ENCODE measurements at regions not wholly inside any gene's neighbourhood (a gene's known extent, or its start where the extent isn't known, plus 50 kb on each side); places are given as distances from the start of the nearest gene placed in this dataset.

DNA sequence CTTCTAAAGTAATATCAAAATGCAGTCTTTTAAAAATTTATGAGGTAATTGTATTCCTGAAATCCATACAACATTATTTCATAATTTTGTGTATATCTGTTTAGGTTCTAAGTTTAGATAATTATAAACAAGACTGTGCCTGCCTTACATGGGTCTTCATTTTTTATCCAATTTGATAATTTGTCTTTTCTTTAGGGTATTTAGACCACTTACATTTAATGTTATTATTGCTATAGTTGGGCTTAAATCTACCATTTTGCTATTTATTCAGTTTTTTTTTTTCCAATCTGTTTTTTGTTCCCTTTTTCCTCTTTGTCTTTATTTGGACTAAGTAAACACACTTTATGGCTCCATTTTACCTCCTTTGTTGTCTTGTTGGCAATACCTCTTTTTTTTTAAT, 312.5 kb upstream of the MEX3C start:
- Histone ChIP-seq H3K4me1 (no peaks in the 10 kb centered on the region), H3K4me3 (no peak overlapping the region), H3K36me3 (no peaks in the 10 kb centered on the region), H3K9me3 (no peaks in the 10 kb centered on the region), H3K27ac (no peak overlapping the region), H3K27me3 (no peaks in the 10 kb centered on the region)
- TF ChIP-seq, protein P1, sequence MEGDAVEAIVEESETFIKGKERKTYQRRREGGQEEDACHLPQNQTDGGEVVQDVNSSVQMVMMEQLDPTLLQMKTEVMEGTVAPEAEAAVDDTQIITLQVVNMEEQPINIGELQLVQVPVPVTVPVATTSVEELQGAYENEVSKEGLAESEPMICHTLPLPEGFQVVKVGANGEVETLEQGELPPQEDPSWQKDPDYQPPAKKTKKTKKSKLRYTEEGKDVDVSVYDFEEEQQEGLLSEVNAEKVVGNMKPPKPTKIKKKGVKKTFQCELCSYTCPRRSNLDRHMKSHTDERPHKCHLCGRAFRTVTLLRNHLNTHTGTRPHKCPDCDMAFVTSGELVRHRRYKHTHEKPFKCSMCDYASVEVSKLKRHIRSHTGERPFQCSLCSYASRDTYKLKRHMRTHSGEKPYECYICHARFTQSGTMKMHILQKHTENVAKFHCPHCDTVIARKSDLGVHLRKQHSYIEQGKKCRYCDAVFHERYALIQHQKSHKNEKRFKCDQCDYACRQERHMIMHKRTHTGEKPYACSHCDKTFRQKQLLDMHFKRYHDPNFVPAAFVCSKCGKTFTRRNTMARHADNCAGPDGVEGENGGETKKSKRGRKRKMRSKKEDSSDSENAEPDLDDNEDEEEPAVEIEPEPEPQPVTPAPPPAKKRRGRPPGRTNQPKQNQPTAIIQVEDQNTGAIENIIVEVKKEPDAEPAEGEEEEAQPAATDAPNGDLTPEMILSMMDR (IDR thresholded peaks at IDR 0.05), result no peak
- TF ChIP-seq POLR2AphosphoS5 (IDR thresholded peaks at IDR 0.05; ENCODE audit: insufficient read depth in 1 of 2, low read depth in 1 of 2) (no peak), POLR2A (IDR thresholded peaks at IDR 0.05) (no peak)
- DNase-seq (ENCODE audit: extremely low spot score in 2 of 2), result no peak
- intact Hi-C loops (cut with DNase I), result no loop called here

DNA sequence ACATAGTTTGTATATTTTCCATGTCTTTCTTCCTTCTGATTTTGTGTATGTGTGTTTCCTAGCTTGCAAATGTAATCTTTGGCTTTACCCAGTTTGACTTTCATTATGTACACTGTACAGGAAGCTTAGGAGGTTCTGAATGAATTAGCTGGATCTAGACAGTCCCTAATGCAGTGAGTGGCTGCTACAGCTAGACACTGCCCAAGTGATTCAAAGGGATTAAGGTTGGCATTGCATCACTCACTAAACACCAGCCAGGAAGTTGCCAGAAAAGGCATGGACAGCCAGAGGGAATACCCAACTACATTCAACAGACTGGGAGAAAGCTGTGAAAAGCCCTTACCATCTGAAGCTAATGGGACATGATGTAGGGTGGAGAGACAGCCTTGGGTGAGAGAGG, 316.0 kb upstream of the MEX3C start:
- intact Hi-C loops (cut with DNase I), result no loop called here
- no peak for DNase-seq (ENCODE audit: extremely low spot score in 2 of 2)
- TF ChIP-seq POLR2A (IDR thresholded peaks at IDR 0.05) (no peak), POLR2AphosphoS5 (IDR thresholded peaks at IDR 0.05; ENCODE audit: insufficient read depth in 1 of 2, low read depth in 1 of 2) (no peak)
- TF ChIP-seq, protein P1 (IDR thresholded peaks at IDR 0.05), result no peak
- no peak overlapping the region for H3K27ac ChIP-seq
- H3K4me3 ChIP-seq, result no peak overlapping the region
- no peaks in the 10 kb centered on the region for H3K27me3 ChIP-seq
- H3K4me1 ChIP-seq, result no peaks in the 10 kb centered on the region
- H3K9me3 ChIP-seq, result no peaks in the 10 kb centered on the region
- H3K36me3 ChIP-seq, result no peaks in the 10 kb centered on the region

- intact Hi-C loops (cut with DNase I), result no loop called here
- TF ChIP-seq, protein P1 (IDR thresholded peaks at IDR 0.05), result no peak
- TF ChIP-seq POLR2A (IDR thresholded peaks at IDR 0.05), result no peak
- no peak for TF ChIP-seq POLR2AphosphoS5 (IDR thresholded peaks at IDR 0.05; ENCODE audit: insufficient read depth in 1 of 2, low read depth in 1 of 2)
Measured at GRCh38 chr18:51514128-51514527, 316.6 kb upstream of the MEX3C start.

DNA sequence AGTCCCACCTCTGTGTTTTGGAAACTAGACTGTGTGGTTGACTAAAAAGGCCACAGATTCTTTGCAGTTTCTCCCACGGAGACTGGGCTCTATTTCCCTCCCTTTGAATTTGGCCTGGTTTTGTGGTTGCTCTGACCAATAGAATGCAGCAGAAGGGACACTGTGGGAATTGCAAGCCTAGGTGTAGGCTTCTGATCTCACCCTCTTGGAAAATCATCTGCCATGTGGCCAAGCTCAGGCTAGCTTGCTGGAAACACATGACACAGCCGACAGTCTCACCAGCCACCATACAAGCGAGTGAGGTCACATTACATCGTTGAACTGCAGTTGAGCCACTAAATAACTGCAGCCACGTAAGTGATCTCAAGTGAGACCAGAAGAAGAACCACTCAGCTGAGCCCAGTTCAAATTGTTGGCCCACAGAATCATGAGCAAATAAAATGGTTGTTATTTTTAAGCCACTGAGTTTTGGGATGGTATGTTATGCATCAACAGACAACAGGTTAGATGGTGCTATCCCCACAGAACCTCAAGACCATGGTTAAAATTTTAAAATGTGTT, 319.1 kb upstream of the MEX3C start:
- Histone ChIP-seq H3K4me3 (no peak overlapping the region), H3K27me3 (no peaks in the 10 kb centered on the region), H3K27ac (no peak overlapping the region), H3K9me3 (no peaks in the 10 kb centered on the region), H3K4me1 (no peaks in the 10 kb centered on the region), H3K36me3 (no peaks in the 10 kb centered on the region)
- intact Hi-C loops (cut with DNase I), result no loop called here
- no peak for DNase-seq (ENCODE audit: extremely low spot score in 2 of 2)
- TF ChIP-seq, protein P1 (IDR thresholded peaks at IDR 0.05), result no peak
- TF ChIP-seq POLR2AphosphoS5 (IDR thresholded peaks at IDR 0.05; ENCODE audit: insufficient read depth in 1 of 2, low read depth in 1 of 2), result no peak
- no peak for TF ChIP-seq POLR2A (IDR thresholded peaks at IDR 0.05)

More at GRCh38 chr18:51514128-51514527, 316.6 kb upstream of the MEX3C start:
- no peaks in the 10 kb centered on the region for H3K27me3 ChIP-seq
- no peak overlapping the region for H3K27ac ChIP-seq
- H3K4me3 ChIP-seq, result no peak overlapping the region
- DNase-seq (ENCODE audit: extremely low spot score in 2 of 2), result no peak
- H3K36me3 ChIP-seq, result no peaks in the 10 kb centered on the region
- H3K9me3 ChIP-seq, result no peaks in the 10 kb centered on the region
- no peaks in the 10 kb centered on the region for H3K4me1 ChIP-seq

GRCh38 chr18:51519571-51519970, 322.1 kb upstream of the MEX3C start:
- H3K4me3 ChIP-seq, result no peak overlapping the region
- TF ChIP-seq POLR2A (IDR thresholded peaks at IDR 0.05) (no peak), POLR2AphosphoS5 (IDR thresholded peaks at IDR 0.05; ENCODE audit: insufficient read depth in 1 of 2, low read depth in 1 of 2) (no peak)
- DNase-seq (ENCODE audit: extremely low spot score in 2 of 2), result no peak
- no peaks in the 10 kb centered on the region for H3K9me3 ChIP-seq
- H3K36me3 ChIP-seq, result no peaks in the 10 kb centered on the region
- no peaks in the 10 kb centered on the region for H3K4me1 ChIP-seq
- intact Hi-C loops (cut with DNase I), result no loop called here
- no peaks in the 10 kb centered on the region for H3K27me3 ChIP-seq
- H3K27ac ChIP-seq, result no peak overlapping the region

All from vagina (tissue), 2 donors.